ENCODE measurements at regions not wholly inside any gene's neighbourhood (a gene's known extent, or its start where the extent isn't known, plus 50 kb on each side); places are given as distances from the start of the nearest gene placed in this dataset.

DNA sequence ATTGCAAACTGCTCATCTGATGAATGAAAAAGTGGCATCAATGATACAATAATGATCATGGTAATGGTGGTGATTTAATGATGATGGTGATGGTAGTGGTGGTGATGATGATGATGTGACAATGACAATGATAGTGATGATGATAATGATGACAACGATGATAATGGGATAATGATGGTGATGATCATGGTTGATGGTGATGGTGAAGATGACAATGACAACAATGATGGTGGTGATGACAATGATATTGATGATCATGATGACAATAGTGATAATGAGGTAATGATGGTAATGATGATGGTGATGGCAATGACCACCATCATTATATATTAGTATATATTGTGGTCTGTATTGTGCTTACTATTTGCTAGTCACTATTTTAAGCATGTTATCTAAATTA lies 474.3 kb downstream of the TBC1D22A start:
- DNase-seq: no peak

DNA sequence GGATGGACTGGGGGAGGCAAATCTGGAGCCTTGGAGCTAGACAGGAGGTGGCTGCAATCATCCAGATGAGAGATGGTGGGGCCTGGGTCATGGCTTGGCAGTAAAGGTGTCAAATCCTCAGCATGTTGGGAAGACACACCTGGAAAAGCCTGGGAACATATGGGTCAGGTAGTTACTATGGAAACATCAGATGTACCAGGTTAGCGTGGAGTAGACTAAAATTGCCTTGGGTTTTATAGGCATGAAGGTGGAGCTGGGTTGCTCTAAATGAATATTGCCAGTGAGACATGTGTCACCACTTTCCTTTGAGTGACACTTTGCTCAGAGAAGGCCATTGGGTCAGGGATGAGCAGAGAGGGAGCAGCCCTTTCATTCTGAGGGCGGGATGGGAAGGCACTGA lies 473.7 kb downstream of the TBC1D22A start:
- DNase-seq: no peak

GRCh38 chr22:47233316-47234243 lies 471.1 kb downstream of the TBC1D22A start:
- DNase-seq: no peak

- DNase-seq: no peak
Observed at GRCh38 chr22:47232753-47233152, 470.3 kb downstream of the TBC1D22A start.

- no peak for DNase-seq
Observed at GRCh38 chr22:47232197-47232596, 469.7 kb downstream of the TBC1D22A start.

DNA sequence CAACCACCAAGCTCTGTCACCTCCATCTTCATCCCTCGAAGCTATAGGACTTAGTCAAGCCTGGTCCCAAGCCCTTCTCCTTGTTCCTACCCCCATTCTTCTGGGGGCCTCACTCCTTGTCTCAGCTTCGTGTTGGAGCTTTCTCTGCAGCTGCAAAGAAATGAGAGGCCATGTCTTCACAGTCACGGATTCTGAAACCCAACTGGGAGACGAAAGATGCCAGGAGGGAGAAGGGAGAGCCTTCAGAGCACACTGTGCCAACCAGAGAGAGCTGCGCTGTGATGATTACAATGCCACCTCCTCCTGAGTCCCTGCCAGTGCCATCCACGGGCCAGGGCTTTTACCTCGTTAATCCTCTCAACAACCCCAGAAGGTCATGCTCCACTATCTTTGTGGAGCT lies 469.3 kb downstream of the TBC1D22A start:
- DNase-seq: no peak

DNA sequence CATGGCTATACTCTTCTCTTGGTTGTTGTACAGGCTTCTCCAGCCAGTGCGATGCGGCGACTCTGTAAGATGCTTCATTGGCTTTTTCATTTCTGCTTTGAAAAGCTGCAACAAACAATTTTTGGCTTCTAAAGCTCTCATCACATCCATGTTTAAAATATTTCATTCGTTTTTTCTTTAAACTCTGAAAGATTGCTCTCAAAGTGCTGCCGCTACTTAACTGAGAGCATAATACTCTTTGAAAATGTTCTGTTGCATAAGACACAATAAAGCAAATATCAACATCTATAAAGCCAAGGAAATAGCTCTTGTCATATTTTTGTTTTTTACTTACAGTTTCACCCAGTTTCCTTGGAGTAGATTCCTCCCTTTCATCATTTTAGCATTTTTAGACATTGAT lies 468.3 kb downstream of the TBC1D22A start:
- no peak for DNase-seq

GRCh38 chr22:47230251-47230650 lies 467.8 kb downstream of the TBC1D22A start:
- no peak for DNase-seq

DNA sequence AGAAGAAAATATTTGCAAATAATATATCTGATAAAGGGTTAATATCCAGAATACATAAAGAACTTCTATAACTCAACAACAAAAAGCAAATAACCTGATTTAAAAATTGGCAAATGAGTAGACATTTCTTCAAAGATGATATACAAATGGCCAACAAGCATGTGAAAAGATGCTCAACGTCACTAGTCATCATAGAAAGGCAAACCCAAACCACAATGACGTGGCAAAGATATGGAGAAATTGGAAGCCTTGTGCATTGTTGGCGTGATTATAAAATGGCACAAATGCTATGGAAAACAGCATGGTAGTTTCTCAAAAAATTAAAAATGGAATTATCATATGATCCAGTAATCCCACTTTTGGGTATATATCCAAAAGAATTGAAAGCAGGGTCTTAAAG lies 466.3 kb downstream of the TBC1D22A start:
- no peak for DNase-seq

DNA sequence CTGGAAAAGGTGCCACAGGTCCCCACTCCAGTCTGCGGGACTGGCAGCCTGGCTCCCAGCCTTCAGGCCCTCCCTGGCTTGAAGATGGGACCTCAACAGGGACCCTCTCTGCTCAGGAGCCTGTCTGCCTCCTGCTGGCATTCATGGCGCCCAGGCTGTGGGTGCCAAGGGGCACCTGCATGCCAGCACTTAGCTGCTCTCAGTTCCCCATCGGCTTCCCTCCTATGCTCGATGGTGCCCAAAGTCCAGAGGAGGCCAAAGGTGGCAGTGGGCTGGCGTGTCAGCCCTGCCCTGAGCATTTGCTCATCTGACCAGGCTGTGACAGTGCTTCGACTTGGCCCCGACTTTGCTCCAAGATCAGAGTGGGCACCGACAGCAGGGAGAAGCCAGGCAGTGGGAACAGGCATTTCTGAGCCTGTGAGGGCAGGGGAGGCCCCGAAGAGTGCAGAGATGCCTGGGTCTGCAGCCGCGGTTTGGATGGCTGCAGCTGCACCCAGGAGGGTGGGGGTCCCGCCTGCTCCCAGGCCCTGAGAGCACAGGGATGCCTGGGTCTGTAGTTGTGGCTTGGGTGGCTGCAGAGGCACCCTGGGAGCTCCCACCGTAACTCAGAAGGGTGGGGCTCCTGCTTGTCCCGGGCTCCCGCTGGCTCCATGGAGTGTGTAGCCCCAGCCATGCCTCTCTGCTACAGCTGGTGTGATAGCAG lies 463.6 kb downstream of the TBC1D22A start:
- DNase-seq: no peak

DNA sequence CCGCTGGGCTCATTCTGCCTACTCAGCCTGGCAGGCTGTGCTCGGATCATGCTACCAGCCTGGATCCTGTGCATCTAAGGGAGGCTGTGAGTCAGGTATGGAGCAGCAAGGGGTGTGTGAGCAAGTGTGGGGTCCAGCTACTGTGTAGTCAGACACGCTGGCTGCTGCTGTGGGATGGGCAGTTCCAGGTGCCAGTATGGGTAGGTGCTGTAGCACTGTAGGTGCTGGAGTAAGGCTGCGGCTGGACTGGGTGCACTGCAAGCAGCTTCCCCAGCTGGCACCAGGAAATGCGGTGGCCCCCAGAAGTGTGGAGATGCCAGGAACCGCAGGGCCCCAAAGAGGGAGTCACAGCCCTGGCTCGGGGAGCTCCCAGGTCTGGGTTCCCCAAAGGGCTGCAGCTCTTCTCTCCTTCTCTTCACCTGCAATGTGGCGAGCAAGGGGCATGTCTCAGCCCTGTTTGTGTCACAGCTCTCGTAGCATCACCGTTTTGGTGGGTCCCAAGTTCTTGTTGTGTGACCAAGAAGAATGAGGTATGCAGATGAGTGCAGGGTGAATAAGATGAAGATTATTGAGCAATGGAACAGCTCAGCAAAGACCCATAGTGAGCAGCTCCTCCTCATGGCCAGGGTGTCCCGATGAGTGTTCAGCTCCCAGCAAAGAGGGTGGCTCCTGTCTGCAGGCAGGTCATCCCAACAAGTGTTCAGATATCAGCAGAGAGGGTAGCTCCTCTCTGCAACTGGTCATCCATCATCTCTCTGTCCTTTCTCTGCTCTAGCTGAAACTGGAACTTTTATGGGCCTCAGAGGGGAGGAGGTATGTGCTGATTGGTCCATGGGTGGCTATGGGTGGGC lies 462.9 kb downstream of the TBC1D22A start:
- no peak for DNase-seq
